Loucy (cell line): ENCODE measurements at regions not wholly inside any gene's neighbourhood (a gene's known extent, or its start where the extent isn't known, plus 50 kb on each side); places are given as distances from the start of the nearest gene placed in this dataset.
"Not testable (repeated sequence)": the region's sequence is repeated elsewhere in the genome, so short reads cannot be mapped to it uniquely, and the experiment has no call there.

ENCODE experiments used
- EZH2phosphoT487 ChIP-seq: fragments of 200-600 bp; IDR thresholded peaks from 2 replicates; pipeline ENCODE4 v1.6.1; 2018; ENCODE audit warnings: antibody characterized with exemption, mild to moderate bottlenecking, moderate library complexity, borderline replicate concordance
- TF ChIP-seq, protein P1 (sequence below): fragments of 200-600 bp; sonication (generic); conservative IDR thresholded peaks from 2 replicates; pipeline ENCODE4 v1.5.1; 2014; ENCODE audit warnings: mild to moderate bottlenecking, antibody characterized with exemption, low read length

DNA sequence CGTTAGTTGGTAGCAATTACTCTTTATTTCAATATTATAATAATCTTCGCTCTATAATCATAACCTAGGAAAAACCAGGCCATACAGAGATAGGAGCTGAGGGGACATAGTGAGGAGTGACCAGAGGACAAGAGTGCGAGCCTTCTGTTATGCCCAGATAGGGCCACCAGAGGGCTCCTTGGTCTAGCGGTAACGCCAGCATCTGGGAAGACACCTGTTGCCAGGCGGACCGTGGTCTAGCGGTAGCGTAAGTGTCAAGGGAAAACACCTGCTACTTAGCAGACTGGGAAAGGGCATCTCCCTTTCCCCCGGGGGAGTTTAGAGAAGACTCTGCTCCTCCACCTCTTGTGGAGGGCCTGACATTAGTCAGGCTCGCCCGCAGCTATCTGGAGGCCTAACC lies 1395.1 kb downstream of the ADGRL3 start:
- TF ChIP-seq, protein P1, sequence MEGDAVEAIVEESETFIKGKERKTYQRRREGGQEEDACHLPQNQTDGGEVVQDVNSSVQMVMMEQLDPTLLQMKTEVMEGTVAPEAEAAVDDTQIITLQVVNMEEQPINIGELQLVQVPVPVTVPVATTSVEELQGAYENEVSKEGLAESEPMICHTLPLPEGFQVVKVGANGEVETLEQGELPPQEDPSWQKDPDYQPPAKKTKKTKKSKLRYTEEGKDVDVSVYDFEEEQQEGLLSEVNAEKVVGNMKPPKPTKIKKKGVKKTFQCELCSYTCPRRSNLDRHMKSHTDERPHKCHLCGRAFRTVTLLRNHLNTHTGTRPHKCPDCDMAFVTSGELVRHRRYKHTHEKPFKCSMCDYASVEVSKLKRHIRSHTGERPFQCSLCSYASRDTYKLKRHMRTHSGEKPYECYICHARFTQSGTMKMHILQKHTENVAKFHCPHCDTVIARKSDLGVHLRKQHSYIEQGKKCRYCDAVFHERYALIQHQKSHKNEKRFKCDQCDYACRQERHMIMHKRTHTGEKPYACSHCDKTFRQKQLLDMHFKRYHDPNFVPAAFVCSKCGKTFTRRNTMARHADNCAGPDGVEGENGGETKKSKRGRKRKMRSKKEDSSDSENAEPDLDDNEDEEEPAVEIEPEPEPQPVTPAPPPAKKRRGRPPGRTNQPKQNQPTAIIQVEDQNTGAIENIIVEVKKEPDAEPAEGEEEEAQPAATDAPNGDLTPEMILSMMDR = not testable (repeated sequence)
- TF ChIP-seq EZH2phosphoT487 = not testable (repeated sequence)
